Mesothelial cell of epicardium (in vitro differentiated cells): ENCODE measurements at regions not wholly inside any gene's neighbourhood (a gene's known extent, or its start where the extent isn't known, plus 50 kb on each side); places are given as distances from the start of the nearest gene placed in this dataset.

Experiments
- DNase-seq, 2 experiments: peaks; one replicate each; pipeline ENCODE4 v3.0.0; 2021; ENCODE audit warnings: low spot score in 2 of 2; ENCODE audit not compliant: unreplicated experiment in 2 of 2
- H3K27ac Mint-ChIP-seq: 2 replicates; pipeline ENCODE4 v1.8.0; 2021; ENCODE audit warnings: mixed read lengths
- H3K27me3 Mint-ChIP-seq: 2 replicates; pipeline ENCODE4 v1.8.0; 2021; ENCODE audit warnings: low read depth, mixed read lengths
- H3K36me3 Mint-ChIP-seq: 2 replicates; pipeline ENCODE4 v1.8.0; 2021; ENCODE audit warnings: mixed read lengths
- H3K4me1 Mint-ChIP-seq: 2 replicates; pipeline ENCODE4 v1.8.0; 2021; ENCODE audit warnings: mixed read lengths
- H3K4me3 Mint-ChIP-seq: 2 replicates; pipeline ENCODE4 v1.8.0; 2021; ENCODE audit warnings: mild to moderate bottlenecking, moderate library complexity, mixed read lengths
- H3K9me3 Mint-ChIP-seq: 2 replicates; pipeline ENCODE4 v1.8.0; 2021; ENCODE audit warnings: mixed read lengths
- TF ChIP-seq, protein P1 (sequence below): fragments of 200-600 bp; sonication (generic); IDR thresholded peaks from one replicate; pipeline ENCODE4 v1.5.0; 2021; ENCODE audit warnings: antibody characterized with exemption; ENCODE audit not compliant: unreplicated experiment

DNA sequence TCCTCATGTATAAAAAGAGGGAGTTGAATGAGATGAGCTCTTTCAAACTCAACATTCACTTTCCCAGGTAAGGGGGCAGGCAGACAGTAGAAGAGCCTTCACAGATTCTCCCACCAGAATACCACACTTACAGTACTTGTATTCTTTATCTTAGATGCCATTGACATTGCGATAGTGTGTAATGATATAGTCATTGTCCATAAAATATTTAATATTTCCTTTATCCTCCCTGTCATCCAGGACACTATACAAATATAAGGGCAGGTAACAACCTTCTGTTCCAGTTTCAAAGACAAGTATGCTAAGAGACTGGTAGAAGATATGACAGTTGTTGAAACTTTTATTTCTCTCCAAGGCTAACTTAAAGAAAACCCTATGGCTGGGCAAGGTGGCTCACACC lies 56.5 kb upstream of the MTF2 start:
- no peaks in the 10 kb centered on the region for H3K9me3 Mint-ChIP-seq

DNA sequence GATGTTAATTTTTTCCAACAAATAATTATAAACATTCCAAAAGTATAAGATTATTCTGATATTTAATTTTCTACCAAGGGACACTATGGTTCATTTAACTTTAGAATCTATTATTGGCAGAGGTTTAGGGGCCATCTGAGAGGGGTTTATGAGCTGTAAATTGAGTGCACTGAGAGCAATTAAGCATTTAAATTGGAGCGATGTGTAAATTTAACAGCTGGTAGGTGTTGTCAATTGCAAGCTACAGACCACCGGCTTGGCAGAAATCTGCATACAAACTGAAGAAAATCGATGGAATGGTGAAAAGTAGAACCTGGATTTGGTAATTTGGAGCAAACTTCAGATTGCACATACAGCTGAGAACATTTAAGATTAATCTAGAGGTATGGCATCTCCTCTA lies 55.8 kb upstream of the MTF2 start:
- peaks cover 18% of the 10 kb centered on the region for H3K27me3 Mint-ChIP-seq
- no peak overlapping the region for H3K27ac Mint-ChIP-seq
- peaks cover 4% of the 10 kb centered on the region for H3K4me1 Mint-ChIP-seq
- H3K4me3 Mint-ChIP-seq: no peak overlapping the region
- H3K36me3 Mint-ChIP-seq: no peaks in the 10 kb centered on the region
- DNase-seq: no peak
- H3K9me3 Mint-ChIP-seq: no peaks in the 10 kb centered on the region
- TF ChIP-seq, protein P1, sequence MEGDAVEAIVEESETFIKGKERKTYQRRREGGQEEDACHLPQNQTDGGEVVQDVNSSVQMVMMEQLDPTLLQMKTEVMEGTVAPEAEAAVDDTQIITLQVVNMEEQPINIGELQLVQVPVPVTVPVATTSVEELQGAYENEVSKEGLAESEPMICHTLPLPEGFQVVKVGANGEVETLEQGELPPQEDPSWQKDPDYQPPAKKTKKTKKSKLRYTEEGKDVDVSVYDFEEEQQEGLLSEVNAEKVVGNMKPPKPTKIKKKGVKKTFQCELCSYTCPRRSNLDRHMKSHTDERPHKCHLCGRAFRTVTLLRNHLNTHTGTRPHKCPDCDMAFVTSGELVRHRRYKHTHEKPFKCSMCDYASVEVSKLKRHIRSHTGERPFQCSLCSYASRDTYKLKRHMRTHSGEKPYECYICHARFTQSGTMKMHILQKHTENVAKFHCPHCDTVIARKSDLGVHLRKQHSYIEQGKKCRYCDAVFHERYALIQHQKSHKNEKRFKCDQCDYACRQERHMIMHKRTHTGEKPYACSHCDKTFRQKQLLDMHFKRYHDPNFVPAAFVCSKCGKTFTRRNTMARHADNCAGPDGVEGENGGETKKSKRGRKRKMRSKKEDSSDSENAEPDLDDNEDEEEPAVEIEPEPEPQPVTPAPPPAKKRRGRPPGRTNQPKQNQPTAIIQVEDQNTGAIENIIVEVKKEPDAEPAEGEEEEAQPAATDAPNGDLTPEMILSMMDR: no peak

More for the DNA sequence above, 56.5 kb upstream of the MTF2 start:
- Mint-ChIP-seq H3K4me1 (peaks cover 4% of the 10 kb centered on the region), H3K27ac (no peak overlapping the region), H3K4me3 (no peak overlapping the region), H3K36me3 (no peaks in the 10 kb centered on the region), H3K27me3 (peaks cover 12% of the 10 kb centered on the region)
- no peak for DNase-seq
- TF ChIP-seq, protein P1: no peak

DNA sequence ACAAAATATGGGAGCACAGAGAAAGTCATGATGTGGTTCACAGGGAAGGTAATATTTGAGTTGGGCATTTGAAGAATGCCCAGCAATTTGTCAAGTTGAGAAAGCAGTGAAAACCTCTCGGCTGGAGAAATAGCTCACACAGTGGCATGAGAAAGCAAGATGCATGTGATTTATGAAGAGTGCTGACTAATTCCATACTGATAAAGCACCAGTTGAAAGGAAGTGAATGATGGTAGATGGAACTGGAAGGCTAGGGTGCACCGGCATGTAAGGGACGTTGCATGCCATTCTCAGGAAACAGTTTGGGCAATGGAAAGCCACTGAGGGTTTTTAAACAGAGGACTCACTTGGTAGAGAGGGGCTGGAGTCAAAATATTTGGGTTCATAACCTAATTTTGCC lies 53.5 kb upstream of the MTF2 start:
- DNase-seq: no peak
- Mint-ChIP-seq H3K4me3 (no peak overlapping the region), H3K27me3 (peaks cover 19% of the 10 kb centered on the region), H3K9me3 (no peaks in the 10 kb centered on the region), H3K4me1 (peaks cover 4% of the 10 kb centered on the region), H3K36me3 (no peaks in the 10 kb centered on the region), H3K27ac (no peak overlapping the region)
- TF ChIP-seq, protein P1: no peak

DNA sequence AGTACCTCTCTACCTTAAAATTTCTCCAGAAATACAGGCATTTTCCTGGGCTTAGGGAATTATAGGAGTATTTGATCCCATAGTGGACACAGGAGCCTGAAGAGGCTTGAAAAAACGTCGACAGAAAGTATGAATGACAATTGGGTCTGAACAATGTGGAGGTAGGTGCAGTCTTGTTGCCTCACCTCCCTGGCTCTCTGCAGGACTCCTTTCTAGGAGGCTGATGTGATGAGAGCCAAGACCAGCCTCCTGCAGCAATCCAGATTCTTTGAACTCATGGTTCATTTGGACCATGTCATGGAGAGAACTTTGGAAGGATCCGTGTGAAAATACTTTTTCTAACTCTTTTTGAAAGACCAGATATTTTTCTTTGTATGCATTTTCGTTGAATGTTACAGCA lies 50.5 kb upstream of the MTF2 start:
- TF ChIP-seq, protein P1: no peak
- H3K27me3 Mint-ChIP-seq: peaks cover 19% of the 10 kb centered on the region
- H3K9me3 Mint-ChIP-seq: no peaks in the 10 kb centered on the region

More for the DNA sequence above, 50.5 kb upstream of the MTF2 start:
- H3K27ac Mint-ChIP-seq: no peak overlapping the region
- H3K4me1 Mint-ChIP-seq: peaks cover 4% of the 10 kb centered on the region
- H3K4me3 Mint-ChIP-seq: no peak overlapping the region
- no peak for DNase-seq
- H3K36me3 Mint-ChIP-seq: no peaks in the 10 kb centered on the region
